GM19351 (cell line): ENCODE measurements at regions not wholly inside any gene's neighbourhood (a gene's known extent, or its start where the extent isn't known, plus 50 kb on each side); places are given as distances from the start of the nearest gene placed in this dataset.
"Not testable (repeated sequence)": the region's sequence is repeated elsewhere in the genome, so short reads cannot be mapped to it uniquely, and the experiment has no call there.

Source experiments
- ATAC-seq: cut with Tn5 transposase; IDR thresholded peaks from one replicate; pipeline ENCODE4 v1.9.1; 2021; ENCODE audit warnings: mild to moderate bottlenecking, moderate library complexity; ENCODE audit not compliant: unreplicated experiment

DNA sequence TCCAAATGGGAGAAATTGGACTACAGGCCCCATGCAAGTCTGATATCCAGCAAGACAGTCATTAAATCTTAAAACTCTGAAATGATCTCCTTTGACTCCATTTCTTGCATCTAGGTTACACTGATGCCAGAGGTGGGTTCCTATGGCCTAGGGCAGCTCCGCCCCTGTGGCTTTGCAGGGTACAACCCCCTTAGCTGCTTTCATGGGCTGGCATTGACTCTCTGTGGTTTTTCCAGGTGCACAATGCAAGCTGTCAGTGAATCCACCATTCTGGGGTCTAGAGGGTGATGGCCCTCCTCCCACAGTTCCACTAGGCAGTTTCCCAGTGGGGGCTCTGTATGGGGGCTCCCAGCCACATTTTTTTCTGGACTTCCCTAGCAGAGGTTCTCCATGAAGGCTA lies 228.5 kb upstream of the ADAMTS3 start:
- no peak for ATAC-seq

DNA sequence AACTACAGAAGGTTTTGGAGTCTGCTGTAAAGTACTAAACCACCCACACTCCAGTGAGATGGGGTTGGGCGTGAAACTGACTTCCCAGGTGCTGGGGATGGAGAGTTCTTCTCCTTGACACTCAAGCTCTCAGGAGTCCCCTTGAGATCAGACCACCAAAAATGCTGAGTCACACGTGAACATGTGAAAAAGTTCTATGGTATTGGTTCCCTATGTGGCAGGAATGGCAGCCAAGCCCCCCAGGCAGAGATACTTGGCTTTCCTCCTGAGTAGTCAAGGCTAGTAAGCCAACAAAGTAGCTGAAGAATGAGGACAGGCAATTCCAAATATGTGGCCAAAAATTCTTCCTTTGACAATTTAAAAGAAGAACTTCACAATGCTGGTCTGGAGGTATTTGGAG lies 222.0 kb upstream of the ADAMTS3 start:
- ATAC-seq = no peak

DNA sequence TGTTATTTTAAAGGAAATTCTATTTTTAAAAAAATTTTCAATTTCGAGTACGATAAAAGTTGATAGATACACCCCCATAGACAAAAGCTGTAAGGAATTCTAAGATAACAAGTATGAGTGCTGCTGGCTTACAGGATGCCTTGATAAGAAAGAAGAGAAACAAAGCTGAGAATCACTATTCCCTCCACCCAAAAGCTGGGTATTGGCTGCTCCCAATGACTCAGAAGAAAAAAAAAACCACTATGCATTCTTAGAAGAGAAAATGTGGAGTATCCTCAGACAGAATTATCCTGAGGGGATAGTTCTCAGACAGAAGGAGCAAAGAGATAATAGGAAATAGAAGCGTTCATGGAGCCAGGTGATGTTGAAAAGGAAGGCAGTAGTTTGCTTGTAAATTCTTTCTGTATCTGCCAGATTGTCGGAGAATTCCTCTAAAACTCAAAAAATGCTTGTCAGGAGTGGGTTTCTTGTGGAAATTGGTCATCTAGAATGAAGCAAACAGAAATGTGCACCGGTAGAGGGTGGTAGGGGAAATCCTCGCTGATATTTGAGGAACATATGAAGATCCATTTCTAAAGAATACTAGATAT lies 217.5 kb upstream of the ADAMTS3 start:
- no peak for ATAC-seq

DNA sequence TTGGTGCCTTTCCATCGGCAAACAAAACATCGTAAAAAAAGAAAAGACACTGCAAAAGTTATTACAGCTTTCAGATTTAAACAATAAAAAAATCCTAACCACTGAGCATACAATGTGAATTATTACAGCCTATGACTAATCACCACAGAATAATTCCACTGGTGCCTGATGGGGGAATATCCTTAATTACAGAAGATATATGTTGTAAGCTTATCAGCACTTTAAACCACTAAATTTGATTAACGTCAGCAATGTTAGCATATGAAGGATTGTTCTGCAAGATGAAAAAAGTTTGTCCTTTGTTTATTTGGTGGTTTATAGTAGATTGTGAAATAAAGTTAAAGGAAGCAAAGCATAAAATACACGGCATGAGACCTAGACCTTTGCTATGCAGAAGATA lies 210.2 kb upstream of the ADAMTS3 start:
- no peak for ATAC-seq

DNA sequence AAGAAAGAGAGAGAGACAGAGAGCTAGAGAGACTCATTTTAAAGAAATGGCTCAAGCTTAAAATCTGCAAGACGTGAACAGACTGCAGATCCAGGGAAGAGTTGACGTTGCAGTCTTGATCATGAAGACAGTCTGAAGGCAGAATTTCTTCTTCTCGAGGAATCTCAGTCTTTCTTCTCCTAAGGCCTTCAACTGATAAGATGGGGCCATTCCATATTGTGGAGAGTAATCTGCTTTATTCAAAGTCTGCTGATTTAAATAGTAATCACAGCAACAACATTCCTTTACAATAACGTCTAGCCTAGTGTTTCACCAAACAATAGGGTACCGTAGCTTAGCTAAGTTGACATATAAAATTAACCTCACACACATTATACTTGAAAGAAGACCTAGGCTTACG lies 208.4 kb upstream of the ADAMTS3 start:
- no peak for ATAC-seq

DNA sequence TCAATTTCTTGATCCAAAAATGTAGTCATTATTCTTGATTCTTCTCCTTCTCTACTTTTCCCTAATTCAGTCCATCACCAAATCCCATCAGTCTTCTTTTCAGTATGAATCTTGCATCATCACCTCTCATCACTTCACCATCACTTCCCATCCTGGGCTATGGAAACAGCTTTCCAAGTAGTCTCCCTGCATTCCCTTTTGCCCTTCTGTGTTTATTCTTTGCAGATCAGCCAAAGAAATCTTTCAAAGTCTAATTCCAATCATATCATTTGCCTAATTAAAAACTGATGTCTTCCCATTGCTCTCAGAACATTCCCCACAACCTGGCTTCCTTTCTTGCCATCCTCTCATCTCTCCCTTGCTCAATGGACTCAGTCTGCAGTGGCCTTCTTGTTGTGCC lies 201.7 kb upstream of the ADAMTS3 start:
- ATAC-seq = no peak

DNA sequence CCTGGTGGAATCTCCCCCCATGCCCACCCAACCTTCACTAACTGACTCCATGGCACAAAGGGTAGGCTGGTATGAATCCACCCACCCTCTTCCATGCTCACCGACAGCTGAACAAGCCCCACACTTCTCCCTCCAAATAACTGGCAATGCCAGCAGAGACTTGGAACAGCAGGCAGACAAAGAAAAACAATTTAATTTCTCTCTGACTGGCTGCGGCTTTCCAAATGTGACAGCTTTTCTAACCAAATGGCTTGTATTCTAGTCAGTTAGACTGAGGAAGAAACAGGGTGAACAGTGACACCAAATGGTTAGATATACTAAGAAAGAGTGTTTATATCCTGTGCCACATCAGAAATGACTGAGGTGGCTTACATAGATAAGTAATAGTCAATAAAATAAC lies 199.3 kb upstream of the ADAMTS3 start:
- no peak for ATAC-seq

DNA sequence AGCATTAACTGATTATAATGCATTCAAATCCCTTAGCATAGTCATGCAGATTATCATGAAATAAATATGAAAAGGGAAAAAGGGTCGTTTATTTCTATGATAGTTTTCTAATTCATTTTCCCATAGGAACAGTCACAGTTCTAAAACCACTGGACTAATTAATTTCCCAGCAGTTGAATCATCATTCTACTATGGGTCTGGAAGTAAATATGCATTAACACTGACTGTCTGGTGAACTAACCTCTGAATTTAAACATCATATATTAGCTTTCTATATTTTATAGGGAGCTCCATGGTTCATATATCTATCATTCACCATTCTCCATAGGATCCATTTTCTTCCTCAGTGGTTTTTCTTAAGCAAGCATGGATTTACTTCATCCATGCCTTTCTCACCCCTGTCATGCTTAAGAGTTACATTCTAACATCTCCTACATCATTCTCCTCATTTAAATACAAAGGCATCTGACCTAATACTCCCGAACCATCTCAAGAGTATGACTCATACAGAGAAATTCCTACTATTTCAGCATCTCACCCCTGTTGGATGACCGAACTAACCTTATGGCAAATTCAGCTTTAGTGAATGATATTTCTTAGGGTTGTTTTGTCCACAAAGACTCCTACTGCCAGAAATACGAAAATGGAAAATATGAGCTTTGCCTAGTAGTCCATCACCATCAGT lies 198.7 kb upstream of the ADAMTS3 start:
- ATAC-seq = no peak

DNA sequence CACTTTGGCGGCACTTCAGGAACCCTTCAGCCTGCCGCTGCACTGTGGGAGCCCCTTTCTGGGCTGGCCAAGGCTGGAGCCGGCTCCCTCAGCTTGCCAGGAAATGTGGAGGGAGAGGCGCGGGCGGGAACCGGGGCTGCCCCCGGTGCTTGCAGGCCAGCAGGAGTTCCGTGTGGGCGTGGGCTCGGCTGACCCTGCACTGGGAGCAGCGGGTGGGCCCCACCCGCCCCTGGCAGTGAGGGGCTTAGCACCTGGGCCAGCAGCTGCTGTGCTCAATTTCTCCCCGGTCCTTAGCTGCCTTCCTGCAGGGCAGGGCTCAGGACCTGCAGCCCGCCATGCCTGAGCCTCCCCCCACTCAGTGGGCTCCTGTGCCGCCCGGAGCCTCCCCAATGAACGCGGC lies 196.8 kb upstream of the ADAMTS3 start:
- ATAC-seq = not testable (repeated sequence)

DNA sequence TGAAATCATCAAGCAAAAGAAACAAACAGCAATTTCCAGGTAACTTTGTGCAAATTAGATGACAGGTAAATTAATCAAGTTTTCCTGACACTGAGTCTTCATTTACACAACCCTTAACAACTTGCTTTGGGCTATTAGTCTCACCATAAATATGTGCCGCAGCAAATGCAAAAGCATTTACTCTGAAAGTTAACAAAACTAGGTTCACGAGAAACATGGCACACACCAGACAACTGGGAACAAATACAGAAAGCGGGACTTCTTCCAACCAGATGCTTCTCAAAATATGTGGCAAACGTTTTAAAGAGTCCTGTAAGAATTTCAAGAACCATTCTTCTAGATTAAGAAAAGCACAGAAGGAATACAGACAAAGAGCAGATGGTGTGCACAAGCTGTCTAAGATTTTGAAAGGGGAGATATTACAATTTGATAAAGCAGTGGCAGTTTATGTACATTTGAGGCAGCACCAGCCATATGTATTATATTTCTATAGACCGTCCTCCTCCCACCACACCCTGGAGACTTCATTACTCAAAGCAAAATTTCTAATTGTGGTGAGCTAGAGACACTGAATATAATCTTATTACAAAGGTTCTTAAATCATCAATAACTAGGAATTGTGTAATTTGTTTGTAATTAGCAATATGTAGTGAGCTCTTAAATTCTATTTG lies 192.5 kb upstream of the ADAMTS3 start:
- ATAC-seq = no peak

DNA sequence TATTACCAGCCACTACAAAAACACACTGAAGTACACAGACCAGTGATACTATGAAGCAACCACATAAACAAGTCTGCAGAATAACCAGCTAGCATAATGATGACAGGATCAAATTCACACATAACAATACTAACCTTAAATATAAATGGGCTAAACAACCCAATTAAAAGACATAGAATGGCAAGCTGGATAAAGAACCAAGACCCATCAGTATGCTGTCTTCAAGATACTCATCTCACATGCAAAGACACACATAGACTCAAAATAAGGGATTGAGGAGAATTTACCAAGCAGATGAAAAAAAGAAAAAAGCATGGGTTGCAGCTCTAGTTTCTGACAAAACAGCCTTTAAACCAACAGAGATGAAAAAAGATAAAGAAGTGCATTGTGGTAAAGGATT lies 184.4 kb upstream of the ADAMTS3 start:
- not testable (repeated sequence) for ATAC-seq

DNA sequence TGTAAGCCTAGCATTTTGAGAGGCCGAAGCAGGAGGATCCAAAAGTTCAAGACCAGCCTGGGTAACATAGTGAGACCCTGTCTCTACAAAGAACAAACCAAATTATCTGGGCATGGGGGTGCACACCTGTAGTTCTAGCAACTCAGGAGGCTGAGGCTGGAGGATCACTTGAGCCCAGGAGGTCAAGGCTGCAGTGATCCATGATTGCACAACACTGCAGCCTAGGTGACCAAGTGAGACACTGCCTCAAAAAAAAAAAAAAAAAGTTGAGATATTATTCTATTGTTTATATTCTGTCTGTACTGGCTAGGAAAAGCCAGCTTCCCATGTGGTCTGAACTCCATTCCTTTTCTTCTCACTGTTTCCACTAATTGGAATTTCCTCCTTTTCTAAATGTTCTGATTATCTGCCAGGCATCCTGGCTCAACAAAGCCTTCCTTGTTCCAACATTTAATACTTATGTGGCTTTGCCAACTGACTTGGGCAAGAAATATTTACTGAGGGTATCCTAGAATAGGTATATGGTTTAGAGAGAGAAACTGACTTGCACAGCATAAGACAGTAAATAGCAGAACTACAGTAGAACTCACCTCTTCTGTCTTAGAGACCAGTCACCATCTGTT lies 175.2 kb upstream of the ADAMTS3 start:
- ATAC-seq = no peak

DNA sequence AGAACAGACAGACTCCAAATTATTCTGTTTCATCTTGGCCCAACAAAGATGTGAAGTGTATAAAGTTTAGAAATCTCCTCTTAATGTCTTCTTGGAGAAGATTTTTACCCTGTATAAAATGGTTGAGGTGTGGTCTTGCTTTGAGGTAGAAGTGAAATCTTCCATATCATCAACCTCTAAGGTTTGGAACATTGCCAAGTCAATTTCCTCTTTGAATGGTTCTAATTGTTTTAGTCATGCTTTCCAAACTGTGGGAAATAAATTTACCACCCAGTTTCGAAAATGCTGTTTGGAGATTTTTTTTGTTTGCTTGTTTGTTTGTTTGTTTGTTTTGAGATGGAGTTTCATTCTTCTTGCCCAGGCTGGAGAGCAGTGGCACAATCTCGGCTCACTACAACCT lies 174.1 kb upstream of the ADAMTS3 start:
- ATAC-seq = no peak

DNA sequence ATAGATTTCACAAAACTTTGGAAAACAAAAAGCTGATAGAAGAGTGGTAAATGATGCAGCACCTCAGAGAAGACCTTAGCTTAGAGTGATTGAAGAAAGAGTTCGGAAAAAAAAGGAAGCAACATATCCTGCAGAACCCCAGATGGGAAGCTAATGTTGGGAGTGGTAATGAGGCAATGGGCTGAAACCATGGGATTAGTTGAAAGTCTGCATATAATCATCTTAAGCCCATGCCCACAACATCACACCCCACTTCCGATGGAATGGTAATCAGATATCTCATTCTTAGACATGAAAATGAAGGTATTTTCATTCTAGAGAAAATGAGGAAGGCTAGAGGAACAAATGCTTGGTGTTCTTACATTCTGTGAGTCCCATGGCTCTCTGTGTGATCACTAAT lies 146.3 kb upstream of the ADAMTS3 start:
- ATAC-seq = no peak

DNA sequence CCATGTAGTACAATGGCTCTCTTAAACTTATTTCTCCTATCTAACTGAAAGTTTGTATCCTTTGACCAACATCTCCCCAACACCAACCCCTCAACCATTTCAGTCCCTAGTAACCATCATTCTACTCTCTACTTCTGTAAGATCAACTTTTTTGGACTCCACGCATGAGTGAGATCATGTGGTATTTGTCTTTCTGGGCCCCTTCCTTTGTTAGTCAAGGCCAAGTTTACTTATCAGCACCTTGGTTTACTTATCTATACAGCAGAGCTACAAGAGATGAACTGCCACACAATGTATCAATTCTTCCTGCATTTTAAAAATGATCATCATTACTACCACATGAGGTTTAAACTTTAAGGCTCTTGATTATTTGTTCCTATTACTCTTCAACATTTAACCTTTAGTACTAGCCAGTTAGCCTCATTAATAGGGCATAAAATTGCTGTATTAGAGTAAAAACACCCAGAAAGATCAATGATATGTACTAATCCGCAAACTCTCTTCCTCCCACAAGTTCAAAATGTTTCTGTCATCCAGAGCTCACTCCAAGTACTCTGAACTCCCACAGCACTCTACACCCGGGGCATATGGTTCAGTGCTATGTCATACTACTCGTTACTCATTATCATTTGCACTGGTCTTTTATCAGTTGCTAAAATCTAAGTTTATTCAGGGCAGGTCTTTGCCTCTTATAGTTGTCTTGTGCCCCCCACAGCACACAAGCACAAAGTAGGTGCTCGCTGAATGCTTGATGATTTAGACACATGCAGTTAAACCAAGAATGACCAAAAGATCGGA lies 145.7 kb upstream of the ADAMTS3 start:
- ATAC-seq = no peak

DNA sequence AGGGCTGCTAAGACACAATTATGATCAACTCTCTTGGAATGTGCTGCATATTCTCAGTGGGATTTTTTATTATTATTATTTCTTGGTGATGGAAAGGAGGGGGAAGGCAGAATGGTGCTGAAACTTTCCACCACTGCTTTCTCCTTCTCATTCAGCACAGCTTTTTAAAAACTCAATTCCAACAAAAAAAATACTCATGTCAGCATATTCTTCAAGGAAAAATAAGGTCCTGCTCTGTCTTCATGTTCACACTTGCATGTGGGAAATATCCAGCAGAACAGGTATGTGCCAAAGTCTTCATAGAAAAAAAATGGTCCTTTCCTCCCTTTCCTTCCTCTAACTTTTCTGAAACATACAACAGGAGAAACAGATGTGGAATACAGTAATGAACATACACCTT lies 144.0 kb upstream of the ADAMTS3 start:
- ATAC-seq = no peak

DNA sequence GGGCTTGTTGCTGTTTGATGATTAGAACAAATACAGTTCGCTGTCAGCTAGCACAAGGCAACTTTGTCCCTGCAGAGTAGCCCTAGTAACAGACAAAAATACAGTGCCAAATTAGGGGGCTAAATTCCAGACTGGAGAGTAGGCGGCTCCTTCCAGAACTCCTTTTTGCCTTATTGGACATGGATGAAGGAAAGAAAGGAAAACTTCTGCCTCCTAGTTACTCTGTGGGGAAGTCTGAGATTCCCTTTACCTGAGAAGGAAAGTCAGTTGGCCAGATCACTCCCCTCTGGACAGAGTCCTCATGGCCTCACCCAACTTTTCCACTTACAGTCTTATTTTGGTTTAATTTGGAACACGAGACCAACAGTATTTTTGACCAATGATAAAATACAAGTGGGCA lies 140.5 kb upstream of the ADAMTS3 start:
- no peak for ATAC-seq

DNA sequence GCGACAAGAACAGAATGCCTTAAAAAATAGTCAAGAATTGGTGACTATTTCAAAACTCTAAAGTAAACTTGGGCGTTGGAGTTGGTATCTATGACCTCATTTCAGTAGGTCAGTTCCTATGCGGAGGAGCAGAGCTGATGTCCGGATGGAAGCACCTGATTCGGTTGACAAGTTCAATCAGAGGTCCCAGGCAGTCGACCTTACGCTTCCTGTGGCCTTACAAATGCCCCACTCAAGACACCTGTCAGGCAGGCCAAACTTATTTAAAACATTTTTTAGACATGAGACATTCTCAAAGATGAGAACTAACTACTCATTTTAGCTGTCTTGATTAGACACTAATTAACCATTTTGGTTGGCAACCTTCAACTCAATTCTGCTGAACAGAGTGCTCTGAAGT lies 137.7 kb upstream of the ADAMTS3 start:
- ATAC-seq = no peak

DNA sequence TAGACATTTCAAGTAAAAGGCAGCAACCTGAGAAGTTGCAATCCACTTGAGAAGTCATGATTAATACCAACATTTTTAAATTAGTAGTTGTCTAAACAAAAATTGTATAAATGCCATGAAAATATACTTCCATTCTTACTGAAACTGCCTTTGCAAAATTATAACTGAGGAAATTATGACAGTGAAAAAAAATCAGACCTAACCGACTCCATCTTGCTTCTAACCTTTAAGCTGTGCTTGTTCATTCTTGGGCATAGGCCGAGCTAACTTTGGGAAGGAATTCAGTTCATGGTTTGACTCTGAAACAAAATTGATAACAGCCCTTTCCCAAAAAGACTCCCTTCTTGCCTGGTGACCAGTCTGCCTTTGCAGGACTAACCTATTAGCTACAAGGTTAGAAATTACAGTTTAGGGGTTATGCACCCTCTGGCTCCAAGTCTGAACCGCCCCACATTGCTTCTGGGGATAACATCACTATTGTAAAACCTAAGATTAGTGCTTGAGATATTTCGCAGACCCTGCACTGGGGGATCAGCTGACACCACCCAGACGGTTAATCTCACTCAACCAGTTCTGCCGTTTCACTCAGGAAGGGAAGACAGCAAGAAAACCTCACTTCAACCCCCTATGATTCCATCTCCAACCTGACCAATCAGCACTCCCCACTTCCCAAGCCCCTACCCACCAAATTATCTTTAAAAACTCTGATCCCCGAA lies 136.1 kb upstream of the ADAMTS3 start:
- not testable (repeated sequence) for ATAC-seq

DNA sequence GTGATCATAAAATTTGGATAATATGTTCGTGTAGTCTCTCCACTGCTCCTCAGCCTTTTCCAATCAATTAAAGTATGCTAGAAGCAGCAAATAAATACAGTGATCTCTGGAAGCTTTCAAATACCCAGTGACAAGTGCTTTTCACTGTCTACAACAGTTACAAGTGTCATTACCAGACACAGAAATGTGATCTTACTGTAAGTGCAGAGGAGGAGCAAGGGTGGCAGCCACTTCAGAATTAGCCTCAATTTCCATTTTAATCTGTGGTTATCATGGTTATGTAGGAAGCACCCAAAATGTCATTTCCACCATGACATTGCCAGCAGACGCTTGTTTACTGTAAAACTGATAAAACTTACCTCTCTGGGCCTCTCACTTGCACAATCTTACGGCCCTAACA lies 133.9 kb upstream of the ADAMTS3 start:
- no peak for ATAC-seq
